AG20443 (cell line): ENCODE measurements at regions not wholly inside any gene's neighbourhood (a gene's known extent, or its start where the extent isn't known, plus 50 kb on each side); places are given as distances from the start of the nearest gene placed in this dataset.

Experiments used
- DNase-seq: peaks from one replicate; pipeline ENCODE4 v3.0.0; 2012; ENCODE audit warnings: low spot score, mixed read lengths

DNA sequence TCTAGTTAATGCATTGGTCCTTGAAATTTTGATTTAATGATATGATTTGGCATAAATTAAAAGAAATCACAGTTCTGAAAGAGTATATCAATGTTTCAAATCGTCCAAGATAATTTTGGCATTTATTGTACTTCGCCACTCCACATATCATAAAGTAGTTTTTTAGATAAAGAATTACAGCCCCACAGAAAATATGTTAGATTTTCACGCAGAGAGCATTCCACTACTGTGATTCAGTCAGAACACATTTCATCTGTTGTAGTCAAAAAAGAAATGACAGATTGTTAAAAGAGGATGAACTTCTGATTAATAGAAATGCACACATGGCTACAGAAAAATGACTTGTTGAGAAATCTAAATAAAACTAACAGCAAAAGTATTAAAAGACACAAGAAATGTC, 1063.5 kb upstream of the LRRN3 start:
- no peak for DNase-seq

- no peak for DNase-seq
Measured at GRCh38 chr7:110043519-110043918, 1047.4 kb upstream of the LRRN3 start.

GRCh38 chr7:110050785-110051184, 1040.1 kb upstream of the LRRN3 start:
- no peak for DNase-seq

DNA sequence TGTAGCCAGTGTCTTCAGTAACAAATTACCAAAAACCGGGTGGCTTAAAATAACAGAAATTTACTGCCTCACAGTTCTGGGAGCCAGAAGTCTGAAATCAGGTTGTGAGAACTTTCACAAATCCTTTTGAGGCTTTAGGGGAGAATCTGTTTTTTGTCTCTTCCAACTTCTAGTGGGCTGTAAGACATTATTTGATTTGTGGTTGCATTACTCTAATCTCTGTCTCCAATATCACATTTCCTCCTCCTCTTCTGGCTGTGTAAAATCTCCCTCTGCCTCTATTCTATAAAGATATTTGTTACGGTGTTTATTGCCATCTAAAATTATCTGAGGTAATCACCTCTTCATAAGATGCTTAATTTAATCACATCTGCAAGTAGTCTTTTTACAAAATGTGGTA, 1039.6 kb upstream of the LRRN3 start:
- no peak for DNase-seq

DNA sequence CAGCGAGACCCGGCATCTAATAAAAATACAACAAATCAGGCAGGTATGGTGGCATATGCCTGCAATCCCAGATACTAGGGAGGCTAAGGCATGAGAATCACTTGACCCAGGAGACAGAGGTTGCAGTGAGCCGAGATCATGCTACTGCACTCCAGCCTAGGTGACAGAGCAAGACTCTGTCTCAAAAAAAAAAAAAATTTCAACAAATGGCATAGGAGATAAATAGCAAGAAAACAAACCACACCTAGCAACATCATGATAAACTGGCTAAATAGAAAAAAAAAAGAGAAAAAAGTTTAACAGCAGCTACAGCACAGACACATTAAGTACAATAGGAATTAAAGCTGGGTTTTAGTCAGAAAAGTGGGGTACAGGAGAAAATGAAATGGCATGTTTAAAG, 1034.6 kb upstream of the LRRN3 start:
- no peak for DNase-seq

DNA sequence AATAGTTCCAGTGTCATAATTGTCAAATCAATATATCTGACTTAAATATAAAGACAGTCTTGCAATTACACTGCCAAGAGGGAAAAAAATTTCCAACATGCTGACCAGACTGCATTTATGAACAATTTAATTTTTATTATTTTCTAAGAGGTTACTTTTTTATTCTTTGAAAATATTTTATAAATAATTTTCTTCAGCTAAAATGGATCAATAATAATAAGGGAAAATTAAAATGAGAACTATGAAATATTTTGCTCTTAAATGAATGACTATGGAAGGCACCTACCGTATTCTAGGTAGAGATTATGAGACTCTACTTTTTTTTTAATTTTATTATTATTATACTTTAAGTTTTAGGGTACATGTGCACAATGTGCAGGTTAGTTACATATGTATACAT, 1032.5 kb upstream of the LRRN3 start:
- no peak for DNase-seq

DNA sequence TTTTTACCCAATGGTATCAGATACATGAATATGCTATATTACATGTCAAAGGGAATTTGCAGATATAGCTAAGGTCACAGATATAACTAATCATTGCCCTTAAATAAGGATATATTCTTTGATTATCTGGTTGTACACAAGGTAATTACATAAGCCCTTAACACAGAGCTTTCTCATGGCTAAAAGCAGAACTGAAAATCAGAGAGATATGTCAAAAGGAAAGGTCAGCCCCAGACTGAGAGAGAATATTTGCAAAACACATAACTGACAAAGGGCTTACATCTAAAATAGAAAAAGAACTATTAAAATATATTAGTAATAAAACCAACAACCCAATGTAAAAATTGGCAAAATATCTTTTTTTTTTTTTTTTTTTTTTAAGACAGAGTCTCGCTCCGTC, 1029.5 kb upstream of the LRRN3 start:
- DNase-seq, result no peak

- DNase-seq, result no peak
Measured at GRCh38 chr7:110065121-110065520, 1025.8 kb upstream of the LRRN3 start.

GRCh38 chr7:110066843-110067242, 1024.1 kb upstream of the LRRN3 start:
- DNase-seq, result no peak

GRCh38 chr7:110071192-110071591, 1019.7 kb upstream of the LRRN3 start:
- no peak for DNase-seq

DNA sequence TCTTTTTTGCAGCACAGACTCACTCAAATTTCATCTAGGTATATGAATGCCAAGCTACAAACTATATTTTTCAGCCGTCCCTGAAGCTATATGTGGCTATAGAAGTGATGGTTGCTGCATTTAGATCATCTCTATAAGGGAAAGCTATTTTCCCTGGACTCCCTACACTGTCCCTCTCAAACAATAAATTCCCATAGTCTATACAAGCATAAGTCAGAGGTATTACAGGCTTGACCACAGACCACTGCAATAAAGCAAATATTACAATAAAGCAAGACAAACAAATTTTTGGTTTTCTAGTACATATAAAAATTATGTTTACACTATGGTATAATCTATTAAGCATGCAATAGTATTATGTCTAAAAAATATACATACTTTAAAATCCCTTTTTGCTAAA, 1015.5 kb upstream of the LRRN3 start:
- DNase-seq, result no peak

GRCh38 chr7:110076194-110076593, 1014.7 kb upstream of the LRRN3 start:
- DNase-seq, result no peak

DNA sequence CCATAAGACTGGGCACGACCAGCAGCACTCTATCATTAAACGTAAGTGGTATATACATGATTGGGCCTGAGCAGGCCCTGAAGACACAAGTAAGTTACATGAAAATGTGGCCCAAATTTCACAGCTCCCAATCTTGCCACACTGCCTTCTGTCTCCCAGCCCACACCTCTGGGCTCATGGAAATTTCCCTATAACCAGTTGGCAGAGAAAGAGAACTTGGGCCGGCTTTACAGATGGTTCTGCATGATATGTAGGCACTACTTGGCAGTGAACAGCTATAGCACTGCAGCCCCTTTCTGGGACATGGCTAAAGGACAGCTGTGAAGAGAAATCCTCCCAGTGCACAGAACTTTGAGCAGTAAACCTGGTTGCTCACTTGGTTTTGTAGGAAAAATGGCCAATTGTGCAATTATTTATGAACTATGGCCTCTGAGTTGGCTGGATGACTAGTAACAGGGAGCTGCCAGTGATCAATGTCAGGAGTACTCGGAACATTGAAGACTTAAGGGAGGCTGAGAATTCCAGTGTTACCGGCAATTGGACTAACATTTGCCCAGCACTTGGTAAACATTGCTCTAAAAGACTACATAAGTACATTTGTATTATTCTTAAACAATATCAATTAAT, 1006.6 kb upstream of the LRRN3 start:
- no peak for DNase-seq

DNA sequence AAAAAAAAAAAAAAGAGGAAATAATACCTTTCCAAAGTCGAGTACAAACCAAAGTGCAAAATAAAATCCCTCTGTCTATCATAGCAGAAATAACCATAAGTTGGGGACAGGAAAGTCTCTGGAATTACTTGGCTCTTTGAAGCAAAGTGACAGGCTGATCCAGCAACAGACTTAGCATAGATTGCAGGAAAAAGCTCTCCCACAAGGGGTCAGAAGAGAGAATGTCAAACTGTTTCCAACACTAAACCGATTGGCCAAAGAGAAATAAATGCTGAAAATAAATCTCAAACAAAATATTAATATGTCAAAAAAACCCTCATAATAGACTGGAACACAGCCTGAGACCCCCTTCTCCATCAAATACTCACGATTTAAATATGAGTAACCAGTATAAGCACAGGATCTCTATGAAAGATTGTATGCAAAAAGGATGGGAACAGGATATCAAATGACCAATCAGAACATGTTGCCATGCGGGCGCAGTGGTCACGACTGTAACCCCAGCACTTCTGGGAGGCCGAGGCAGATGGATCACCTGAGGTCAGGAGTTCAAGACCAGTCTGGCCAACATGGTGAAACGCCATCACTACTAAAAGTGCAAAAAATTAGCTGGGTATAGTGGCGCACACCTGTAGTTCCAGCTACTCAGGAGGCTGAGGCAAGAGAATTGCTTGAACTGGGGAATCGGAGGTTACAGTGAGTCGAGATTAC, 1000.7 kb upstream of the LRRN3 start:
- no peak for DNase-seq

DNA sequence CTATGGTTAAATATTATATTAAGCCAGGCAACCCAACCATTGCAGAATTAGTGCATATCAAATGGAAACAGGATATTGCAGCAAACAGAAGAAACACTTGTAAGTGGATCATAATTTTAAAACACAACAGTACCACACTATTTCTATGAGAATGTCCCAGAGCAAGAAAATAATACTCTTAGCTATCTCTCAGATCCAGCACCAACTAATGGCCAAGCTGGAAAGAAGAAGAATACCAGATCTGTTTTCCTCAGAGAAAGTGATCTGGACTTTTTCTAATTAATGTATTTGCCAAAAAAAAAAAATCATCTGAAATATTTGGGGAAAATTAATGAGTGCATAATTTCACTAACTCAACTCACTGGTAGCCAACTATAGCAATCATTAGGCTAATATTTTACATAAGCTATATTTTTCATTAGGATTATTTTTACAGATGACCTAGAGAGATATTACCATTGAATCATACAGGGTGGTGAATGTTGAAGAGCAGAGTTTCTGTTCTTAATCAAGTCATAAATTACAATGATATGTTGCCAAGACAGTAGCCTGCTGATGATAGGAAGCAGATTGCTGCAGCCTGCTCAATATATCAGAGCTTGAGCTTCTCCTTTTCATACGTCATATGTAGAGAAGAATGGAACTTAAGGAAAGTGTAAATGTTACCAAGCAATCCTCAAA, 995.4 kb upstream of the LRRN3 start:
- DNase-seq, result no peak

- DNase-seq, result no peak
Measured at GRCh38 chr7:110104243-110104642, 986.7 kb upstream of the LRRN3 start.

GRCh38 chr7:110105307-110105706, 985.6 kb upstream of the LRRN3 start:
- DNase-seq, result no peak

DNA sequence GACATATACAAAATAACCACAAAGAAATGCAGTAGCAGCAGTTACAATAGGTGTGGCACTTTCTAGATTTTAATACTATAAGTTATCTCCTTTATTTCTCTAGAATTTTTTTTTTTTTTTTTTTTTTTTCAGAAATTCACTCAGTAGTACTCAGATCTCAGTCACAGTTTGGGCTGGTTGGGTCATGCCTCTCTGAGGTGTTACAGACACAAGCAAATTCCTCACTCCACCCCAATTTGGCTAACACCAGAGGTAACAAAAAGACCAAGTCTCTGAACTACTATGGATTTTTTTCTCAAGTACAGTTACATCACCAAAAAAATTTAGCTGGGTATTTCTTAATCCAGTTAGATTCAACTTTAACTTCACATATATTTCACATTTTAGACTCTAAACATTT, 985.1 kb upstream of the LRRN3 start:
- DNase-seq, result no peak

DNA sequence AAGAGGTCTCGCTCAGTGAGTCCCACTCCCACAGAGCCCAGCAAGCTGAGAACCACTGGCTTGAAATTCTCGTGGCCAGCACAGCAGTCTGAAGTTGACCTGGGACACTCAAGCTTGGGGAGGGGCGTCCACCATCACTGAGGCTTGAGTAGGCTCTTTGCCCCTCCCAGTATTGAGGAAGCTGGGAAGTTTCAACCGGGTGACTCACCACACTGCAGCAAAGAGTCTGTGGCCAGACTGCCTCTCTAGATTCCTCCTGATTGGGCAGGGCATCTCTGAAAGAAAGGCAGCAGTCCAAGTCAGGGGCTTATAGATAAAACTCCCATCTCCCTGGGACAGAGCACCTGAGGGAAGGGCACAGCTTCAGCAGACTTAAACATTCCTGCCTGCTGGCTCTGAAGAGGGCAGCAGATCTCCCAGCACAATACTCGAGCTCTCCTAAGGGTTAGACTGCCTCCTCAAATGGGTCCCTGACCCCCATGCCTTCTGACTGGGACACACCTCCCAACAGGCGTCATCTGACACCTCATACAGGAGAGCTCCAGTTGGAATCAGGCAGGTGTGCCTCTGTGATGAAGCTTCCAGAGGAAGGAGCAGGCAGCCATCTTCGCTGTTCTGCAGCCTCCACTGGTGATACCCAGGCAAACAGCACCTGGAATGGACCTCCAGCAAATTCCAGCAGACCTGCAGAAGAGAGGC, 970.9 kb upstream of the LRRN3 start:
- no peak for DNase-seq

GRCh38 chr7:110129159-110129558, 961.8 kb upstream of the LRRN3 start:
- DNase-seq, result no peak

- no peak for DNase-seq
Measured at GRCh38 chr7:110130669-110131068, 960.3 kb upstream of the LRRN3 start.

DNA sequence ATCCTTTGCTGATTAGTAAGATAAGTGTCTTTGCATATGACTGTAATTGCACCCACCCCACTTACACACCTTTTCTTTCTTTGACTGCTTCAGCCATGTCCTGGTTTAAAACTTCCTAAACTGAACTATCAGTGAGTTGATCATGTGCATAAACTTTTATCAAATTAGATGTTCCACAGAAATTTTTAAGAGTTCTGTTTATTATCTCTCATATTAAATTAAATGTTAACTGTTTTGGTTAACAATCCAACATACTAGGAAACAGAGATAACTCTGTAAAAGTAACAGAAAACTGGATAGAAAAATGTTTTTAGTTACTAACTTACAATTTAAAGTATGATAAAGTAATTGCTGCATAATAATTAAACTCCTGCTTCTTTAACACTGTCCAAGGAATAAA, 959.6 kb upstream of the LRRN3 start:
- DNase-seq, result no peak

DNA sequence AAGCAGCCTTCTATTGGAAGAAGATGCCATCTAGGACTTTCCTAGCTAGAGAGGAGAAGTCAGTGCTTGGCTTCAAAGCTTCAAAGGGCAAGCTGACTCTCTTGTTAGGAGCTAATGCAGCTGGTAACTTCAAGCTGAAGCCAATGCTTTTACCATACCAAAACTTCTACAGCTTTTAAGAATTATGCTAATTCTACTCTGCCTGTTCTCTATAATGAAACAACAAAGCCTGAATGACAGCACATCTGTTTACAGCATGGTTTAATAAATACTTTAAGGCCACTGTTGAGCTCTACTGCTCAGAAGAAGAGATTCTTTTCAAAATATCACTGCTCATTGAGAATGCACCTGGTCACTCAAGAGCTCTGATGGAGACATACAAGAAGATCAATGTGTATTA, 951.9 kb upstream of the LRRN3 start:
- no peak for DNase-seq
